ENCODE measurements at regions not wholly inside any gene's neighbourhood (a gene's known extent, or its start where the extent isn't known, plus 50 kb on each side); places are given as distances from the start of the nearest gene placed in this dataset.

GRCh38 chr1:76012341-76013205 is 62.0 kb upstream of the ST6GALNAC3 start:
- H3K27me3 ChIP-seq = no peaks in the 10 kb centered on the region
- DNase-seq (ENCODE audit: extremely low spot score) = no peak
- WGBS = 78% methylated on average over 2 of the region's 2 CpGs
- no peak overlapping the region for H3K4me3 ChIP-seq
- H3K4me1 ChIP-seq = no peaks in the 10 kb centered on the region
- intact Hi-C loops (cut with DNase I) = no loop called here
- no peak for TF ChIP-seq EP300 (IDR thresholded peaks at IDR 0.05)
- no peak for TF ChIP-seq CTCF (IDR thresholded peaks at IDR 0.05)
- TF ChIP-seq POLR2AphosphoS5 (IDR thresholded peaks at IDR 0.05) = no peak
- no peak for TF ChIP-seq POLR2A (IDR thresholded peaks at IDR 0.05; ENCODE audit: low read depth)
- no peaks in the 10 kb centered on the region for H3K9me3 ChIP-seq
- H3K36me3 ChIP-seq = no peaks in the 10 kb centered on the region
- no peak overlapping the region for H3K27ac ChIP-seq (replicated peaks in 1 of 4)

GRCh38 chr1:76013206-76013581 is 61.4 kb upstream of the ST6GALNAC3 start:
- Histone ChIP-seq H3K27ac (replicated peaks in 1 of 4) (no peak overlapping the region), H3K27me3 (no peaks in the 10 kb centered on the region), H3K36me3 (no peaks in the 10 kb centered on the region), H3K4me3 (no peak overlapping the region), H3K9me3 (no peaks in the 10 kb centered on the region), H3K4me1 (no peaks in the 10 kb centered on the region)
- DNase-seq (ENCODE audit: extremely low spot score) = no peak
- TF ChIP-seq CTCF (IDR thresholded peaks at IDR 0.05) (no peak), EP300 (IDR thresholded peaks at IDR 0.05) (no peak), POLR2A (IDR thresholded peaks at IDR 0.05; ENCODE audit: low read depth) (no peak), POLR2AphosphoS5 (IDR thresholded peaks at IDR 0.05) (no peak)
- intact Hi-C loops (cut with DNase I) = no loop called here

GRCh38 chr1:76015478-76016103 is 59.0 kb upstream of the ST6GALNAC3 start:
- intact Hi-C loops (cut with DNase I) = no loop called here
- Histone ChIP-seq H3K27me3 (no peaks in the 10 kb centered on the region), H3K27ac (replicated peaks in 1 of 4) (no peak overlapping the region), H3K4me3 (no peak overlapping the region), H3K4me1 (no peaks in the 10 kb centered on the region), H3K9me3 (no peaks in the 10 kb centered on the region), H3K36me3 (no peaks in the 10 kb centered on the region)
- no peak for DNase-seq (ENCODE audit: extremely low spot score)
- TF ChIP-seq CTCF (IDR thresholded peaks at IDR 0.05) = no peak
- WGBS = 88% methylated on average over 1 of the region's 1 CpG

GRCh38 chr1:76018045-76018444 is 56.5 kb upstream of the ST6GALNAC3 start:
- no peak overlapping the region for H3K4me3 ChIP-seq
- no peak overlapping the region for H3K27ac ChIP-seq (replicated peaks in 1 of 4)
- intact Hi-C loops (cut with DNase I) = no loop called here
- H3K27me3 ChIP-seq = no peaks in the 10 kb centered on the region
- DNase-seq (ENCODE audit: extremely low spot score) = no peak
- H3K9me3 ChIP-seq = no peaks in the 10 kb centered on the region
- H3K4me1 ChIP-seq = no peaks in the 10 kb centered on the region
- no peaks in the 10 kb centered on the region for H3K36me3 ChIP-seq
- TF ChIP-seq POLR2AphosphoS5 (IDR thresholded peaks at IDR 0.05) (no peak), CTCF (IDR thresholded peaks at IDR 0.05) (no peak), EP300 (IDR thresholded peaks at IDR 0.05) (no peak), POLR2A (IDR thresholded peaks at IDR 0.05; ENCODE audit: low read depth) (no peak)
- 74% methylated on average over 2 of the region's 2 CpGs for WGBS
